ENCODE measurements at regions not wholly inside any gene's neighbourhood (a gene's known extent, or its start where the extent isn't known, plus 50 kb on each side); places are given as distances from the start of the nearest gene placed in this dataset.
"Not testable (repeated sequence)": the region's sequence is repeated elsewhere in the genome, so short reads cannot be mapped to it uniquely, and the experiment has no call there.

- Histone ChIP-seq H3K27ac (no peak overlapping the region), H3K36me3 (no peaks in the 10 kb centered on the region), H3K4me3 (no peak overlapping the region), H3K27me3 (no peaks in the 10 kb centered on the region), H3K9me3 (no peaks in the 10 kb centered on the region), H3K4me1 (no peaks in the 10 kb centered on the region)
- WGBS, 2 donors, result 59 to 75% methylated on average over 2 of the region's 2 CpGs
- ATAC-seq (ENCODE audit: low FRiP score in 2 of 2) (no peak), DNase-seq (no peak)
- TF ChIP-seq POLR2A (IDR thresholded peaks at IDR 0.05), result no peak
- TF ChIP-seq, protein P1, sequence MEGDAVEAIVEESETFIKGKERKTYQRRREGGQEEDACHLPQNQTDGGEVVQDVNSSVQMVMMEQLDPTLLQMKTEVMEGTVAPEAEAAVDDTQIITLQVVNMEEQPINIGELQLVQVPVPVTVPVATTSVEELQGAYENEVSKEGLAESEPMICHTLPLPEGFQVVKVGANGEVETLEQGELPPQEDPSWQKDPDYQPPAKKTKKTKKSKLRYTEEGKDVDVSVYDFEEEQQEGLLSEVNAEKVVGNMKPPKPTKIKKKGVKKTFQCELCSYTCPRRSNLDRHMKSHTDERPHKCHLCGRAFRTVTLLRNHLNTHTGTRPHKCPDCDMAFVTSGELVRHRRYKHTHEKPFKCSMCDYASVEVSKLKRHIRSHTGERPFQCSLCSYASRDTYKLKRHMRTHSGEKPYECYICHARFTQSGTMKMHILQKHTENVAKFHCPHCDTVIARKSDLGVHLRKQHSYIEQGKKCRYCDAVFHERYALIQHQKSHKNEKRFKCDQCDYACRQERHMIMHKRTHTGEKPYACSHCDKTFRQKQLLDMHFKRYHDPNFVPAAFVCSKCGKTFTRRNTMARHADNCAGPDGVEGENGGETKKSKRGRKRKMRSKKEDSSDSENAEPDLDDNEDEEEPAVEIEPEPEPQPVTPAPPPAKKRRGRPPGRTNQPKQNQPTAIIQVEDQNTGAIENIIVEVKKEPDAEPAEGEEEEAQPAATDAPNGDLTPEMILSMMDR (IDR thresholded peaks at IDR 0.05), result no peak
- no peak for TF ChIP-seq EP300 (IDR thresholded peaks at IDR 0.05)
- TF ChIP-seq POLR2AphosphoS5 (IDR thresholded peaks at IDR 0.05), result no peak
Measured at GRCh38 chr12:87196321-87196720, 832.9 kb downstream of the C12orf50 start.

DNA sequence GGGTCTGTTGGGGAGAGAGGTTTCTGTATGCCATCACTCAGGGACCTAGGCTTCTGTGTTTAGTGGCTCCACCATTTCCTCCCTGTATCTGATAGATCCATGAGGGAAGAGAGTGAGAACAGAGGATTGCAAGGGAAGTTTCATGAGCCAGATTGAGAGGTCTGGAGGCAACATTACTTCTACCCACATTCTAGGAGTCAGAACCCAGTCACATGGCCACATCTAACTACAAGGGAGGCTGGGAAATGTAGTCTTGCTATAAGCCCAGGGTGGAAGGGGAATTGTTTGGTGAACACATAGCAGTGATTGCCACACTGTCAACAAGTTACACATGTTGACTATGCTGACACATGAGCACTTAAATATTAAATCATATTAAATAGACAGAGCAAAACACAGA, 834.8 kb downstream of the C12orf50 start:
- not testable (repeated sequence) for DNase-seq; H3K4me1 ChIP-seq; H3K9me3 ChIP-seq; ATAC-seq (ENCODE audit: low FRiP score in 2 of 2); H3K27ac ChIP-seq; H3K4me3 ChIP-seq; H3K27me3 ChIP-seq; H3K36me3 ChIP-seq

DNA sequence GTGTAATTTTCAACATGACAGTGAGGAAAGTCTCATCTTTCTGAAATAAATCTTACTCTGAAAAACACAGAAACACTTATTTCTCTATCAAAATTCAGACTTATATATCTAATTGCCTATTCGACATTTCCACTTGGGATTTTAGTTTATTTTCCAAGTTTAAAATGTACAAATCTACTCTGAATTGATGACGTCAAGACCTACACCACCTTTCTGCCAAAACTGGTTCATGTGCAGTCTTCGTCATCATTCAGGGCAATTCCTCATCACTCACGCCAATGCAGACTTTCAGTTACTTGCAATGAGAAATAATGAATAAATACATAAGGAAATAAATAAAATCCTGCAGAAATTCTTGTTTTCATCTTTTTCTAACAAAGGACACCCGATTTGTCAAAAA, 843.8 kb downstream of the C12orf50 start:
- DNase-seq (no peak), ATAC-seq (ENCODE audit: low FRiP score in 2 of 2) (no peak)
- Histone ChIP-seq H3K27ac (no peak overlapping the region), H3K9me3 (no peaks in the 10 kb centered on the region), H3K4me3 (no peak overlapping the region), H3K36me3 (no peaks in the 10 kb centered on the region), H3K27me3 (no peaks in the 10 kb centered on the region), H3K4me1 (no peaks in the 10 kb centered on the region)
- TF ChIP-seq, protein P1 (IDR thresholded peaks at IDR 0.05), result no peak
- TF ChIP-seq EP300 (IDR thresholded peaks at IDR 0.05), result no peak
- no peak for TF ChIP-seq POLR2AphosphoS5 (IDR thresholded peaks at IDR 0.05)
- TF ChIP-seq POLR2A (IDR thresholded peaks at IDR 0.05), result no peak
- 77 to 83% methylated on average over 5 of the region's 5 CpGs for WGBS, 2 donors

DNA sequence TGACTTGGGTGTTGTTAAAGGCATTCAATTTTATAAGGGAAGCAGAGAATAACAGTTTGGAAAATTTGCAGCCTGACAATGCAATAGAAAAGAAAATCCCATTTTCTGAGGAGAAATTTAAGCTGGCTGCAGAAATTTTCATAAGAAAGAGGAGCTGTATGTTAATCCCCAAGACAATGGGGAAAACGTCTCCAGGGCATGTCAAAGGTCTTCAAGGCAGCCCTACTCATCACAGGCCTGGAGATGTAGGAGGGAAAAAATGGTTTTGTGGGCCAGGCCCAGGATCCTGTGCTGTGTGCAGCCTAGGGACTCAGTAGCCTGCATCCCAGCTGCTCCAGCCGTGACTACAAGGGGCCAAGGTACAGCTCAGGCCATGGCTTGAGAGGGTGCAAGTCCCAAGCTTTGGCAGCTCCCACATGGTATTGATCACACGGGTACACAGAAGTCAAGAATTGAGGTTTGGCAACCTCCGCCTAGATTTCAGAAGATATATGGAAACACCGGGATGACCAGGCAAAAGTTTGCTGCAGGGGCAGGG, 846.4 kb downstream of the C12orf50 start:
- Histone ChIP-seq H3K27me3 (no peaks in the 10 kb centered on the region), H3K4me3 (no peak overlapping the region), H3K36me3 (no peaks in the 10 kb centered on the region), H3K27ac (no peak overlapping the region), H3K9me3 (no peaks in the 10 kb centered on the region), H3K4me1 (no peaks in the 10 kb centered on the region)
- DNase-seq, result no peak
- TF ChIP-seq EP300 (IDR thresholded peaks at IDR 0.05), result no peak
- TF ChIP-seq POLR2A (IDR thresholded peaks at IDR 0.05), result no peak
- TF ChIP-seq, protein P1 (IDR thresholded peaks at IDR 0.05), result no peak
- TF ChIP-seq POLR2AphosphoS5 (IDR thresholded peaks at IDR 0.05), result no peak
- WGBS, 2 donors, result 76 to 82% methylated on average over 3 to 5 of the region's 5 CpGs
- no peak for ATAC-seq (ENCODE audit: low FRiP score in 2 of 2)

- peaks cover 0 to 5% (median 0%) of the 10 kb centered on the region in 4 donors for H3K9me3 ChIP-seq
- ATAC-seq (ENCODE audit: low FRiP score in 2 of 2) (no peak), DNase-seq (peak in 1 of 2 donors; percentile 39)
- no peaks in the 10 kb centered on the region for H3K36me3 ChIP-seq
- no peak overlapping the region for H3K27ac ChIP-seq
- H3K27me3 ChIP-seq, result no peaks in the 10 kb centered on the region
- TF ChIP-seq POLR2A (IDR thresholded peaks at IDR 0.05) (no peak), POLR2AphosphoS5 (IDR thresholded peaks at IDR 0.05) (no peak), EP300 (IDR thresholded peaks at IDR 0.05) (no peak)
- TF ChIP-seq, protein P1 (IDR thresholded peaks at IDR 0.05), result no peak
- H3K4me3 ChIP-seq, result no peak overlapping the region
- H3K4me1 ChIP-seq, result no peaks in the 10 kb centered on the region
- 89 to 92% methylated on average over 16 of the region's 16 CpGs for WGBS, 2 donors
Measured at GRCh38 chr12:87171356-87171755, 857.8 kb downstream of the C12orf50 start.

Measured in upper lobe of left lung (tissue), 6 donors.